ENCODE measurements at regions not wholly inside any gene's neighbourhood (a gene's known extent, or its start where the extent isn't known, plus 50 kb on each side); places are given as distances from the start of the nearest gene placed in this dataset.

GRCh38 chr7:138204982-138205298 lies 128.7 kb downstream of the AKR1D1 start:
- Histone ChIP-seq H3K4me3 (ENCODE audit: low read depth in 2 of 2, low read length in 1 of 2) (no peak overlapping the region), H3K9me2 (no peaks in the 10 kb centered on the region), H3K9ac (no peak overlapping the region), H3K27ac (ENCODE audit: low read depth in 2 of 2, low read length in 1 of 2) (no peak overlapping the region; a peak in 1 of 4 replicates), H3K27me3 (ENCODE audit: insufficient read depth) (no peaks in the 10 kb centered on the region), H3F3A (replicated peaks; ENCODE audit: insufficient read depth) (no peaks in the 10 kb centered on the region), H3K4me1 (ENCODE audit: control insufficient read depth in 1 of 2, insufficient read depth in 2 of 2, low read depth in 1 of 2, low read length in 1 of 2) (no peaks in the 10 kb centered on the region; a peak in 2 of 4 replicates), H3K79me2 (ENCODE audit: insufficient read depth) (no peaks in the 10 kb centered on the region), H3K36me3 (replicated peaks in 1 of 2; ENCODE audit: control insufficient read depth in 1 of 2, insufficient read depth in 2 of 2, low read length in 1 of 2) (no peaks in the 10 kb centered on the region), H2AFZ (ENCODE audit: low read depth) (no peak overlapping the region), H3K4me2 (no peak overlapping the region), H4K20me1 (ENCODE audit: insufficient read depth) (no peaks in the 10 kb centered on the region), H3K9me3 (peaks cover 13% of the 10 kb centered on the region; the same call in 1 of the 2 replicates)
- DNase-seq = no peak
- POLR2A ChIA-PET = no interaction called here
- CTCF ChIA-PET = interaction anchor here (1.3 to 1.6 kb wide), 3 partner anchors 33 to 534 kb away, joined by 3 read pairs; no protein-coding TSS in a partner anchor
- 27% methylated on average over 2 of the region's 2 CpGs for WGBS (ENCODE audit: low lambda C conversion rate)
- TF ChIP-seq RXRA (IDR thresholded peaks at IDR 0.05; ENCODE audit: borderline replicate concordance, low read depth) = no peak
- TF ChIP-seq TAF1 (IDR thresholded peaks at IDR 0.05; ENCODE audit: borderline replicate concordance, low read depth, low read length) = no peak
- no peak for TF ChIP-seq FOXJ3 (CRISPR knock-in tag; IDR thresholded peaks at IDR 0.05)
- no peak for TF ChIP-seq IRF3 (IDR thresholded peaks at IDR 0.05; ENCODE audit: low read depth, low read length)
- TF ChIP-seq GATA2 (CRISPR knock-in tag; IDR thresholded peaks at IDR 0.05) = no peak
- no peak for TF ChIP-seq ELF1 (IDR thresholded peaks at IDR 0.05)
- TF ChIP-seq EP300 (IDR thresholded peaks at IDR 0.05; ENCODE audit: borderline replicate concordance in 1 of 2, low read depth in 1 of 2, low read length in 1 of 2) = no peak
- TF ChIP-seq SIN3A (IDR thresholded peaks at IDR 0.05; ENCODE audit: borderline replicate concordance, low read depth, low read length) = no peak
- TF ChIP-seq GABPA (IDR thresholded peaks at IDR 0.05; ENCODE audit: low read depth) = no peak
- TF ChIP-seq TEAD4 (IDR thresholded peaks at IDR 0.05; ENCODE audit: borderline replicate concordance, insufficient read depth) = no peak
- TF ChIP-seq CHD2 (IDR thresholded peaks at IDR 0.05; ENCODE audit: low read length, partially characterized antibody) = no peak
- no peak for TF ChIP-seq SMC3 (IDR thresholded peaks at IDR 0.05; ENCODE audit: low read depth, low read length)
- no peak for TF ChIP-seq USF1 (IDR thresholded peaks at IDR 0.05; ENCODE audit: borderline replicate concordance, low read depth)
- TF ChIP-seq CTCF (IDR thresholded peaks at IDR 0.05) = no peak
- TF ChIP-seq YY1 (IDR thresholded peaks at IDR 0.05; ENCODE audit: low read depth) = no peak
- no peak for TF ChIP-seq RFX5 (IDR thresholded peaks at IDR 0.05; ENCODE audit: low read length)
- no peak for TF ChIP-seq NRF1 (IDR thresholded peaks at IDR 0.05; ENCODE audit: low read depth, low read length)

Data from SK-N-SH (cell line).